GM12801 (cell line): ENCODE measurements at regions not wholly inside any gene's neighbourhood (a gene's known extent, or its start where the extent isn't known, plus 50 kb on each side); places are given as distances from the start of the nearest gene placed in this dataset.

Experiments
- CTCF ChIP-seq: IDR thresholded peaks from one replicate; pipeline ENCODE4 v1.5.1; 2011; ENCODE audit warnings: control low read depth; ENCODE audit not compliant: insufficient read length; ENCODE audit errors: extremely low read depth

- TF ChIP-seq CTCF, result no peak
These were observed 93.4 kb upstream of the CSF3R start for GRCh38 chr1:36576118-36576517.

GRCh38 chr1:36573445-36573844 is 90.7 kb upstream of the CSF3R start:
- no peak for TF ChIP-seq CTCF

GRCh38 chr1:36572906-36573305 is 90.2 kb upstream of the CSF3R start:
- TF ChIP-seq CTCF, result no peak

- no peak for TF ChIP-seq CTCF
These were observed 89.5 kb upstream of the CSF3R start for GRCh38 chr1:36572142-36572715.

- no peak for TF ChIP-seq CTCF
These were observed 88.4 kb upstream of the CSF3R start for GRCh38 chr1:36571106-36571505.

GRCh38 chr1:36570478-36571060 is 87.9 kb upstream of the CSF3R start:
- TF ChIP-seq CTCF, result no peak

GRCh38 chr1:36570006-36570405 is 87.3 kb upstream of the CSF3R start:
- no peak for TF ChIP-seq CTCF
